Prostate gland (tissue), 2 donors: ENCODE measurements at regions not wholly inside any gene's neighbourhood (a gene's known extent, or its start where the extent isn't known, plus 50 kb on each side); places are given as distances from the start of the nearest gene placed in this dataset.

Experiments
- CTCF ChIP-seq, 4 experiments: fragments of 200-600 bp in 2 of 4; fragments of 450-650 bp in 2 of 4; sonication (generic) in 2 of 4; IDR thresholded peaks; 1 replicate in 3 of 4; 2 replicates in 1 of 4; pipeline ENCODE4 v1.5.1; 2016 to 2019; ENCODE audit warnings: antibody characterized with exemption in 4 of 4, mild to moderate bottlenecking in 2 of 4, moderate library complexity in 2 of 4
- POLR2A ChIP-seq: fragments of 450-650 bp; IDR thresholded peaks from one replicate; pipeline ENCODE4 v1.6.1; 2016; ENCODE audit warnings: antibody characterized with exemption, mild to moderate bottlenecking
- POLR2AphosphoS5 ChIP-seq: sonication (generic); formaldehyde crosslinking; IDR thresholded peaks from one replicate; pipeline ENCODE4 v1.6.1; 2017; ENCODE audit warnings: antibody characterized with exemption

- TF ChIP-seq POLR2AphosphoS5, result no peak
- TF ChIP-seq CTCF (IDR thresholded peaks at IDR 0.05), result no peak
- TF ChIP-seq POLR2A, result no peak
Observed at GRCh38 chr6:56005426-56005825, 130.0 kb upstream of the BMP5 start.
